ENCODE measurements at regions not wholly inside any gene's neighbourhood (a gene's known extent, or its start where the extent isn't known, plus 50 kb on each side); places are given as distances from the start of the nearest gene placed in this dataset.

- Mint-ChIP-seq H3K9me3 (peaks cover 2% of the 10 kb centered on the region), H3K36me3 (ENCODE audit: low read depth) (no peaks in the 10 kb centered on the region), H3K4me1 (ENCODE audit: low read depth) (no peaks in the 10 kb centered on the region), H3K27me3 (peaks cover 30% of the 10 kb centered on the region), H3K4me3 (no peak overlapping the region), H3K27ac (no peak overlapping the region)
- no peak overlapping the region for H3K27ac ChIP-seq (ENCODE audit: low read depth in 1 of 2, low read length in 2 of 2)
- no peak for TF ChIP-seq CTCF (IDR thresholded peaks at IDR 0.05)
- no peaks in the 10 kb centered on the region for H3K4me1 ChIP-seq (ENCODE audit: insufficient read depth, low read length)
- intact Hi-C loops (cut with DNase I, micrococcal nuclease) = no loop called here
- H3K36me3 ChIP-seq (ENCODE audit: insufficient read depth, low read length) = no peaks in the 10 kb centered on the region
- no peaks in the 10 kb centered on the region for H3K9me3 ChIP-seq (ENCODE audit: control insufficient read depth in 1 of 2, insufficient read depth in 1 of 2, low read length in 2 of 2)
- ATAC-seq (ENCODE audit: poor library complexity) = no peak
- no peak overlapping the region for H3K4me3 ChIP-seq (ENCODE audit: low read length)
- ChIA-PET CTCF (no interaction called here), POLR2A (no interaction called here)
- peaks cover 10 to 15% of the 10 kb centered on the region in 2 experiments for H3K27me3 ChIP-seq (ENCODE audit: control insufficient read depth in 1 of 2, insufficient read depth in 2 of 2, low read length in 2 of 2)
- DNase-seq = no peak
These were observed 158.6 kb downstream of the C5orf15 start for GRCh38 chr5:133809801-133810200.

- Mint-ChIP-seq H3K27me3 (peaks cover 15% of the 10 kb centered on the region), H3K4me1 (ENCODE audit: low read depth) (no peaks in the 10 kb centered on the region), H3K27ac (no peak overlapping the region), H3K9me3 (peaks cover 2% of the 10 kb centered on the region), H3K4me3 (no peak overlapping the region), H3K36me3 (ENCODE audit: low read depth) (no peaks in the 10 kb centered on the region)
- POLR2A ChIA-PET = no interaction called here
- Histone ChIP-seq H3K4me3 (ENCODE audit: low read length) (no peak overlapping the region), H3K9me3 (ENCODE audit: control insufficient read depth in 1 of 2, insufficient read depth in 1 of 2, low read length in 2 of 2) (no peaks in the 10 kb centered on the region), H3K27me3 (ENCODE audit: control insufficient read depth in 1 of 2, insufficient read depth in 2 of 2, low read length in 2 of 2) (peaks cover 8 to 10% of the 10 kb centered on the region in 2 experiments), H3K4me1 (ENCODE audit: insufficient read depth, low read length) (no peaks in the 10 kb centered on the region), H3K36me3 (ENCODE audit: insufficient read depth, low read length) (no peaks in the 10 kb centered on the region), H3K27ac (ENCODE audit: low read depth in 1 of 2, low read length in 2 of 2) (no peak overlapping the region)
- CTCF ChIA-PET = no interaction called here
- no peak for ATAC-seq (ENCODE audit: poor library complexity)
- intact Hi-C loops (cut with DNase I, micrococcal nuclease) = no loop called here
- no peak for TF ChIP-seq CTCF (IDR thresholded peaks at IDR 0.05)
- DNase-seq = no peak
These were observed 161.1 kb downstream of the C5orf15 start for GRCh38 chr5:133807348-133807747.

- ATAC-seq (ENCODE audit: poor library complexity) = no peak
- H3K4me3 Mint-ChIP-seq = no peak overlapping the region
- peaks cover 2% of the 10 kb centered on the region for H3K9me3 Mint-ChIP-seq
- no peaks in the 10 kb centered on the region for H3K9me3 ChIP-seq (ENCODE audit: control insufficient read depth in 1 of 2, insufficient read depth in 1 of 2, low read length in 2 of 2)
- no peaks in the 10 kb centered on the region for H3K36me3 Mint-ChIP-seq (ENCODE audit: low read depth)
- H3K27me3 ChIP-seq (ENCODE audit: control insufficient read depth in 1 of 2, insufficient read depth in 2 of 2, low read length in 2 of 2) = peaks cover 8 to 10% of the 10 kb centered on the region in 2 experiments
- H3K27ac Mint-ChIP-seq = no peak overlapping the region
- H3K4me1 Mint-ChIP-seq (ENCODE audit: low read depth) = no peaks in the 10 kb centered on the region
- no peak for DNase-seq
- intact Hi-C loops (cut with DNase I, micrococcal nuclease) = no loop called here
- CTCF ChIA-PET = no interaction called here
- TF ChIP-seq CTCF (IDR thresholded peaks at IDR 0.05) = no peak
- H3K27ac ChIP-seq (ENCODE audit: low read depth in 1 of 2, low read length in 2 of 2) = no peak overlapping the region
- peaks cover 14% of the 10 kb centered on the region for H3K27me3 Mint-ChIP-seq
- H3K36me3 ChIP-seq (ENCODE audit: insufficient read depth, low read length) = no peaks in the 10 kb centered on the region
- no peaks in the 10 kb centered on the region for H3K4me1 ChIP-seq (ENCODE audit: insufficient read depth, low read length)
- H3K4me3 ChIP-seq (ENCODE audit: low read length) = no peak overlapping the region
- POLR2A ChIA-PET = no interaction called here
These were observed 161.6 kb downstream of the C5orf15 start for GRCh38 chr5:133806847-133807246.
